ENCODE measurements at regions not wholly inside any gene's neighbourhood (a gene's known extent, or its start where the extent isn't known, plus 50 kb on each side); places are given as distances from the start of the nearest gene placed in this dataset.

GRCh38 chr3:87082796-87083440 is 92.0 kb upstream of the VGLL3 start:
- H3K4me3 Mint-ChIP-seq, result no peak overlapping the region
- no peaks in the 10 kb centered on the region for H3K9me3 Mint-ChIP-seq
- H3K27ac Mint-ChIP-seq, result no peak overlapping the region
- H3K4me1 Mint-ChIP-seq (ENCODE audit: low read depth), result peaks cover 9% of the 10 kb centered on the region
- peaks cover 5% of the 10 kb centered on the region for H3K27me3 Mint-ChIP-seq (ENCODE audit: low read depth)
- no peaks in the 10 kb centered on the region for H3K36me3 Mint-ChIP-seq (ENCODE audit: low read depth)

GRCh38 chr3:87077355-87077754 is 86.4 kb upstream of the VGLL3 start:
- no peak overlapping the region for H3K4me3 Mint-ChIP-seq
- no peaks in the 10 kb centered on the region for H3K4me1 Mint-ChIP-seq (ENCODE audit: low read depth)
- H3K27ac Mint-ChIP-seq, result no peak overlapping the region
- no peaks in the 10 kb centered on the region for H3K36me3 Mint-ChIP-seq (ENCODE audit: low read depth)
- no peaks in the 10 kb centered on the region for H3K27me3 Mint-ChIP-seq (ENCODE audit: low read depth)
- no peaks in the 10 kb centered on the region for H3K9me3 Mint-ChIP-seq

GRCh38 chr3:87076946-87077345 is 86.0 kb upstream of the VGLL3 start:
- no peak overlapping the region for H3K4me3 Mint-ChIP-seq
- H3K27ac Mint-ChIP-seq, result no peak overlapping the region
- H3K36me3 Mint-ChIP-seq (ENCODE audit: low read depth), result no peaks in the 10 kb centered on the region
- H3K9me3 Mint-ChIP-seq, result no peaks in the 10 kb centered on the region
- no peaks in the 10 kb centered on the region for H3K27me3 Mint-ChIP-seq (ENCODE audit: low read depth)
- H3K4me1 Mint-ChIP-seq (ENCODE audit: low read depth), result no peaks in the 10 kb centered on the region

GRCh38 chr3:87073496-87074145 is 82.7 kb upstream of the VGLL3 start:
- Mint-ChIP-seq H3K27ac (no peak overlapping the region), H3K9me3 (no peaks in the 10 kb centered on the region), H3K36me3 (ENCODE audit: low read depth) (no peaks in the 10 kb centered on the region), H3K27me3 (ENCODE audit: low read depth) (no peaks in the 10 kb centered on the region), H3K4me1 (ENCODE audit: low read depth) (no peaks in the 10 kb centered on the region), H3K4me3 (no peak overlapping the region)

- H3K27ac Mint-ChIP-seq, result no peak overlapping the region
- H3K4me1 Mint-ChIP-seq (ENCODE audit: low read depth), result no peaks in the 10 kb centered on the region
- H3K9me3 Mint-ChIP-seq, result no peaks in the 10 kb centered on the region
- no peaks in the 10 kb centered on the region for H3K36me3 Mint-ChIP-seq (ENCODE audit: low read depth)
- no peak overlapping the region for H3K4me3 Mint-ChIP-seq
- no peaks in the 10 kb centered on the region for H3K27me3 Mint-ChIP-seq (ENCODE audit: low read depth)
Measured at GRCh38 chr3:87072446-87072845, 81.5 kb upstream of the VGLL3 start.

- H3K4me3 Mint-ChIP-seq, result no peak overlapping the region
- no peaks in the 10 kb centered on the region for H3K4me1 Mint-ChIP-seq (ENCODE audit: low read depth)
- no peak overlapping the region for H3K27ac Mint-ChIP-seq
- H3K36me3 Mint-ChIP-seq (ENCODE audit: low read depth), result no peaks in the 10 kb centered on the region
- no peaks in the 10 kb centered on the region for H3K27me3 Mint-ChIP-seq (ENCODE audit: low read depth)
- no peaks in the 10 kb centered on the region for H3K9me3 Mint-ChIP-seq
Measured at GRCh38 chr3:87069971-87070370, 79.0 kb upstream of the VGLL3 start.

GRCh38 chr3:87069021-87069420 is 78.1 kb upstream of the VGLL3 start:
- Mint-ChIP-seq H3K9me3 (no peaks in the 10 kb centered on the region), H3K27me3 (ENCODE audit: low read depth) (no peaks in the 10 kb centered on the region), H3K4me1 (ENCODE audit: low read depth) (no peaks in the 10 kb centered on the region), H3K4me3 (no peak overlapping the region), H3K27ac (no peak overlapping the region), H3K36me3 (ENCODE audit: low read depth) (no peaks in the 10 kb centered on the region)

- H3K27me3 Mint-ChIP-seq (ENCODE audit: low read depth), result no peaks in the 10 kb centered on the region
Measured at GRCh38 chr3:87062685-87063084, 71.7 kb upstream of the VGLL3 start.

GRCh38 chr3:87057474-87057873 is 66.5 kb upstream of the VGLL3 start:
- H3K36me3 Mint-ChIP-seq (ENCODE audit: low read depth), result no peaks in the 10 kb centered on the region
- no peak overlapping the region for H3K4me3 Mint-ChIP-seq
- H3K27me3 Mint-ChIP-seq (ENCODE audit: low read depth), result no peaks in the 10 kb centered on the region

More at GRCh38 chr3:87062685-87063084, 71.7 kb upstream of the VGLL3 start:
- H3K36me3 Mint-ChIP-seq (ENCODE audit: low read depth), result no peaks in the 10 kb centered on the region
- H3K4me1 Mint-ChIP-seq (ENCODE audit: low read depth), result no peaks in the 10 kb centered on the region
- no peak overlapping the region for H3K4me3 Mint-ChIP-seq
- H3K9me3 Mint-ChIP-seq, result no peaks in the 10 kb centered on the region
- no peak overlapping the region for H3K27ac Mint-ChIP-seq

GRCh38 chr3:87053553-87053952 is 62.6 kb upstream of the VGLL3 start:
- no peaks in the 10 kb centered on the region for H3K4me1 Mint-ChIP-seq (ENCODE audit: low read depth)
- H3K27ac Mint-ChIP-seq, result no peak overlapping the region
- no peaks in the 10 kb centered on the region for H3K27me3 Mint-ChIP-seq (ENCODE audit: low read depth)
- no peak overlapping the region for H3K4me3 Mint-ChIP-seq
- H3K36me3 Mint-ChIP-seq (ENCODE audit: low read depth), result no peaks in the 10 kb centered on the region
- no peaks in the 10 kb centered on the region for H3K9me3 Mint-ChIP-seq

More at GRCh38 chr3:87057474-87057873, 66.5 kb upstream of the VGLL3 start:
- Mint-ChIP-seq H3K27ac (no peak overlapping the region), H3K9me3 (no peaks in the 10 kb centered on the region), H3K4me1 (ENCODE audit: low read depth) (no peaks in the 10 kb centered on the region)

- Mint-ChIP-seq H3K4me3 (no peak overlapping the region), H3K36me3 (ENCODE audit: low read depth) (no peaks in the 10 kb centered on the region), H3K9me3 (no peaks in the 10 kb centered on the region), H3K4me1 (ENCODE audit: low read depth) (no peaks in the 10 kb centered on the region), H3K27me3 (ENCODE audit: low read depth) (no peaks in the 10 kb centered on the region), H3K27ac (no peak overlapping the region)
Measured at GRCh38 chr3:87052499-87053260, 61.7 kb upstream of the VGLL3 start.

GRCh38 chr3:87047852-87048251 is 56.9 kb upstream of the VGLL3 start:
- Mint-ChIP-seq H3K4me1 (ENCODE audit: low read depth) (no peaks in the 10 kb centered on the region), H3K27me3 (ENCODE audit: low read depth) (no peaks in the 10 kb centered on the region), H3K27ac (no peak overlapping the region), H3K36me3 (ENCODE audit: low read depth) (no peaks in the 10 kb centered on the region), H3K4me3 (no peak overlapping the region), H3K9me3 (no peaks in the 10 kb centered on the region)

- no peak overlapping the region for H3K4me3 Mint-ChIP-seq
- H3K27me3 Mint-ChIP-seq (ENCODE audit: low read depth), result no peaks in the 10 kb centered on the region
- no peak overlapping the region for H3K27ac Mint-ChIP-seq
- no peaks in the 10 kb centered on the region for H3K9me3 Mint-ChIP-seq
- no peaks in the 10 kb centered on the region for H3K36me3 Mint-ChIP-seq (ENCODE audit: low read depth)
- H3K4me1 Mint-ChIP-seq (ENCODE audit: low read depth), result no peaks in the 10 kb centered on the region
Measured at GRCh38 chr3:87046241-87046640, 55.3 kb upstream of the VGLL3 start.

- Mint-ChIP-seq H3K9me3 (no peaks in the 10 kb centered on the region), H3K4me1 (ENCODE audit: low read depth) (no peaks in the 10 kb centered on the region), H3K36me3 (ENCODE audit: low read depth) (no peaks in the 10 kb centered on the region), H3K4me3 (no peak overlapping the region), H3K27me3 (ENCODE audit: low read depth) (no peaks in the 10 kb centered on the region), H3K27ac (no peak overlapping the region)
Measured at GRCh38 chr3:87045473-87045872, 54.5 kb upstream of the VGLL3 start.

- Mint-ChIP-seq H3K27me3 (ENCODE audit: low read depth) (no peaks in the 10 kb centered on the region), H3K4me1 (ENCODE audit: low read depth) (no peaks in the 10 kb centered on the region), H3K27ac (no peak overlapping the region), H3K36me3 (ENCODE audit: low read depth) (no peaks in the 10 kb centered on the region), H3K9me3 (no peaks in the 10 kb centered on the region), H3K4me3 (no peak overlapping the region)
Measured at GRCh38 chr3:87044846-87045245, 53.9 kb upstream of the VGLL3 start.
